Non-pigmented ciliary epithelial cell (primary cell): ENCODE measurements at regions not wholly inside any gene's neighbourhood (a gene's known extent, or its start where the extent isn't known, plus 50 kb on each side); places are given as distances from the start of the nearest gene placed in this dataset.

Source experiments
- DNase-seq: peaks from one replicate; pipeline ENCODE4 v3.0.0-alpha.2; 2010; ENCODE audit warnings: low read depth

DNA sequence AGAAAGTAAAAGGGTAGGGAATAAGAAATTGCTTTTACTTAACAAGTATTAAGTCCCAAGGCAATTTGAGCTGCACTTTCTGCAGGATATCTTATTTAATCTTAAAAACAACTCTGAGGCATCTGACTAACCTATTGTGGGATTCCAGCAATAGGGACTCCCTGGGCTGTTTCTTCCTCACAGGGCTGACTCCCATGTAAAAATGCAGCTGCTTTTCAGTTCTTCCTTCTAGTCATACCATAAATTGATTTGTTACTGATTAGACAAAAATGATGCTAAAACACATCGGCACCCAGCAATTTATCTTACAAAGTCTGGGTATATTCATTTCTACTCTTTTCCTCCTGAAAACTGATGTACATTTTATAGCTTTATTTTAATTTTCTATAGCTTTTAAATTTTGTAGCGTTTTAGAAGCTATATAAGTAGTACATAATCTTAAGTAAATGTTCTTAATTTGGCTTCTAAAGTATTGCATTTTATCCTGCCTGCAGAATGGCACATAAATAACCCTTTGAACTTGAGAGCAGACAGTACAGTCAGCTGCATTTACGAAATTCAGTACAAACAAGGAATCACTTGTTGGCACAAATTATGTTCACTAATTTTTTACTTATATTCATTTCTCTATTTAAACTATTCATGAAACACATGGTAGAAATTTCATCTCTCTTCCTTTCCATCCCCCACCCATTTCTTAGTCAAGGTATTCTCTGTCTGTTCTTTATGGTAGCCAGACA lies 102.4 kb upstream of the FRY start:
- DNase-seq: no peak

DNA sequence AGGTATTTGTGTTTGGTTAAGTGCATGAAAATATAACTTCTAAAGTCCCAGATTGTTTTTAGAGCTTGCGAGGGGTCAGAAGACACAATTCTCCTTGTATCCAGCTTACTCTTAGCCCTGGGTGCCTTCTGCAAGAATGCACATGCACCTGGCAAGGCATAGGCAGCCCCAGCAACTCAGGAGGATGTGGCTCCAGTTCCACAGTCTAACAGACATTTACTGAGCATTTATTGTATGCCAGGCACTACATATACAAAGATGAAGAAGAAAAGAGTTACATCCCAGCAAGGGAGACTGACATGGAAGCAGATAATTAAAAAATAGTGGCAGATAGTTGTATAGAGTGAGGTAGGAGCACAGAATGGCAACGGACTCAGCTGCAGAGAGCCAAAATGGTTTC lies 101.1 kb upstream of the FRY start:
- no peak for DNase-seq

DNA sequence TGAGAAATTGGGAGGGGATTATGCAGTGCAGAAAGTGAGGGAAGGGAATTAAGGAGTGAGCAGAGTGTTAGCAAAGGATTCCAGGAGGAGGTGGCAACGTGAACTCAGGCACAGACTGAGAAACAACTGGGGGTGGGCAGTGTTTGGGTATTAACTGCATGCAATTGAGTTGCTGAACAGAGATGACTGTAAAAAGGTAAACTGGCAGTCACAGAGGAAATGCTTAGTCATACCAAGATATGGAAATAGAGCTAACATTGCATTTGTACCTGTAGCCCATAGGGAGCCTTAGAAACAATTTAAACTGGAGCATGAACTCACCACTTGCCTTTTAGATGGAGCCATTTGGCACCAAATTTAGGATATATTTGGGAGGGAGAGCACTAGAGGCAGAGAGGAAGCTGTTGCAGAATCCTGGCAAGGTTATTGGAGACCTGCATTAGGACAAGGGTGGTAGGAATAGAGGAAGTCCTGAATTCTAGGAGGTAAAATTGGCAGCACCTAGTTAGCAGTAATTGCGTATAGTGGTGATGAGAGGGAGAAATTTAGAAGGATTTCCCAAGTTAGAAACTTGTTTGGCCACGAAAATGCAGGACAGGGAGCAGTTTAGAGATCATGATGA lies 100.6 kb upstream of the FRY start:
- no peak for DNase-seq

DNA sequence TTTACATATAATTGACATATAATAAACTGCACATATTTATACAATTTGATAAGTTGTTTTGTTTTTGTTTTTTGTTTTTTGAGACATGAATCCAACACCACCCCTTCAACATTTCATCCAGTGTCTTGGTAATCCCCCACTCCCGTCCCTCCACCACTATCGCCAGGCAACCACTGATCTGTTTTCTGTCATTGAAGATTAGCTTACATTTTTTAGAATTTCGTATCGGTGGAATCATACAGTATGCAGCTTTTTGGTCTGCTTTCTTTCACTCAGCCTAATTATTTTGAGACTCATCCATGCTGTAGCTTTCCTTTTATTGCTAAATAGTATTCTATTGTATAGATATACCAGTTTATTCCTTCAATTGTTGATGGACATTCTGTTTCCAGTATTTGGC lies 94.1 kb upstream of the FRY start:
- DNase-seq: no peak

DNA sequence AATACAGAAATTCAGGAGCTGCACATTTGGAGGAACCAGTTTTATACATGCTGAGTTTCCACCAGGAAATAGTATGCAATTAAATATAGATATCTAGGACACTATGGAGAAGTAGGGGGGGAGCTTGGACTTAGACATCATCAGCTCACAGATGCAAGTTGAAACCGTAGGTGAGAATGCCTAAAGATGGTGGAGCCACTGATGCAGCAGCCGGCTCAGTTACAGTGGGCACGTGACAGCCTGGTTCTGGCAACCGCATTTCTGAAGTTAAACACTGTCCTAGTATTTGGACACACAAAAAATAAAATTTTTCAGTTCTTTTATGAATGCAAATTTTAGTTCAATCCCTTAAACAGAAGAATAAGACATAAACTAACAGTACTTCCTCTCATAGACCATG lies 91.5 kb upstream of the FRY start:
- no peak for DNase-seq

DNA sequence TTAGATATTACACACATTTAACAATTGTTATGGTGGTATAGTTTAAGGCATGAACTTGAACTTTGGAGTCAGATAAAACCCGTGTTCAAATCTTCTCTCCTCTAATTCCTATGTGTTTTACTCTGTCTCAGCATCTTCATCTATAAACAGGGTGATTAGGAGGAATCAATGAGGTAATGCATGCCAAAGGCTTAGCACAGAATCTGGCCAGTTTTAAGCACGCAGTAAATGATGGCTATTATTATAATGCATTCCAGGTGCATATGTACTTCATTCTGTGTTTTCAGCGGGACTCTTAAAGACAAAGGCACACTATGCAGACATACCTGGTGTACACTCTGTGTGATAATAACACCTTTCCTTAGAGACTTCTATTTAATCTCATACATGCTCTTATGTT lies 88.0 kb upstream of the FRY start:
- DNase-seq: no peak

DNA sequence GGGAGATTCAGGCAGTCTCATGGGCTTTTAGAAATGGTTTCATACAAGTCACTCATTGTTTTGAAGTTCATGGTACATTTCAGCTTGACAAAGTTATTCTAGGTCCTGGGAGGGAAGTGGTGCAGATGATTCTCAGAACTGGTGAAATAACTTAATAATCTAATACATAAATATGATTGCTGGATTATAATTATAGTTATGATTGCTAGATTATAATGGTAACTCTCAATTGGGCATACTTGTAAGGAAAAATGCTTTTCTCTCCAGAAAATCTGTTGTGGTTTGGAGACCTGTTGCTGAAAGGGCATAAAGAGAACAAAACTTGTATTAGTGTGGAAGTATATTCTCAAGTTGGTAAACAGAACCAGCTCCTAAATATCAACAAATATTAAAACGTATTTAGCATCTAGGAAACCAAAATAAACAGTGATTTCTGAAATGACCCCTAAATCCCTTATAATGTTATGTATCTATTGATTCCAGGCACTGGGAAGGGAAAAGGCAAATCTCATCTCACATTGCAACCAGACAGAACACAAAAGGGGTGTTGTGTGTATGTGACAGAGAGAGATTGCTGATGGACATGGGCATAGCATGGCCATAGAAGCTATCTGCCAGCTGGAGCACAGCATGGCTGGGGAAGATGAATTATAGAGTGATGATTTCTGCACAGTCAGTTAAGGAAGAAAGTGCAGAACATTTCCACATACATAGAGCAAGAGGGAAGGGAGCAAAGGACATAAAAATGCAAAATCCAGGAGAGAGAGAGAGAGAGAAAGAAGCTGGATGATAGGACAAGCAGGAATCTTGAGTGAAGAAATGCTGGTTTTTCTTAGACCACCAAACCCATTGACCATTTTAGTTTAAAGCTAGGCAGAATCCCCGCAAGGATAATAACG lies 87.1 kb upstream of the FRY start:
- no peak for DNase-seq

DNA sequence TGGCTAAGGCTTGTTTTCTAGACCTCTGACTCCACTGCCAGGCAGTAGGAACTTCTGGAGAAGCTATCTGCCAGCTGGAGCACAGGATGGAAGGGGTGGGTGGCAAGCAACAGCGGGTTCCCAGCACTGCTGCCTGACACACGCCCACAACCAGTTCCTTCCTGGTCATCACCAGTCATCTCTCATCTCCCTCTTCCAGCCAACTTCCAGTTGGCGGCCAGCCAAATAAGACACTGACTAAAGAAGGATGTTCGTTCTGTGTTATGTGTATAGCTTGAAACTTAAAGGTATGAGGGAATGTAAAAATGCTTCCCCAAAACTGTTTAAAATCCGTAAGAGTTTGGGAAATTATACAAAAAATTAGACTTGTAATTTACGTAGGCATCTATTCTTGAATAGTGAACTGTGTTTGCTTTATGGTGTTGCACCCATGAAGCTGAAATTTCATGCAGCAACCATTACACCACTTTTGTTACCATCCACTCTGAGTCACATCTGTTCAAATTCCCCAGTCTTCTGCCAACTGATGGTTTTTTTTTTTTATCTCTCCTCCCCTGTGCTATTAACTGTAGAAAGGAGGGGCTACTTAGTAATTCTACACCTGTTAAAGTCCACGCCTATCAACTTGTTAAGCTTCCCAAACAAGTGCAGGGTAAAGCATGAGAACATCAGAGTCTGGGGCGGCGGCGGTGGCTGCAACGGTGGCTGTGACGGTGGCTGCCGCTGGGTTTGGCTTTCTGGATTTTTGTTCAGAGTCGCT lies 86.2 kb upstream of the FRY start:
- DNase-seq: no peak

DNA sequence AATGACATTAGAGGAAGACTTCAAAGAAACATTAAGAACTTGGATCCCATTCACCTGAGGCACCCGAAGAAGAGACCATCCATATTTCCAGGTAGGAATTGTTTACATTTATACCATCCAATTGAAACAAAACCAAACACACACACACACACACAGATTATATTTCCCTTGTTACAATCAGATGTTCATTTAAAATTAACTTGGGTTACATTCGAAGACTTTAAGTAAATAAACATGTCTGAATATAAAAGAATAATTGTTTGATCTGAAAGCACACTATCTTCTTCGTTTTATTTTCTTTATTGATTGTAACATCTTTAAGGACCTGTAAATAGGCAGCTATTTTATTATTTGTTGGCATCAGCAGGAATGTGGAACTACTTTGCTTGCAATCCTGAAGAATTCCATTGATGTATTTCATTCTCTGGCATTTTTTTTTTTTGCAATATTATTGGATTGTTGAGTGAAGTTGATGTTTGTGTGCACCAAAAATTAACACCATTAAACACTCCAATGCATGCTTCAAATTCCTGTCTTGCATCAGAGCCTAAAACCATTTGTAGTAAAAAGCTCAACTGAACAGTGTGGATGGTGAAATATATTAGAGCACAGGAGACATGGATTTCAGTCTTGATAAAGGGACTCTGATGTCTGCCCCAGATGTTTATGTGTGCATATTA lies 85.3 kb upstream of the FRY start:
- DNase-seq: no peak

DNA sequence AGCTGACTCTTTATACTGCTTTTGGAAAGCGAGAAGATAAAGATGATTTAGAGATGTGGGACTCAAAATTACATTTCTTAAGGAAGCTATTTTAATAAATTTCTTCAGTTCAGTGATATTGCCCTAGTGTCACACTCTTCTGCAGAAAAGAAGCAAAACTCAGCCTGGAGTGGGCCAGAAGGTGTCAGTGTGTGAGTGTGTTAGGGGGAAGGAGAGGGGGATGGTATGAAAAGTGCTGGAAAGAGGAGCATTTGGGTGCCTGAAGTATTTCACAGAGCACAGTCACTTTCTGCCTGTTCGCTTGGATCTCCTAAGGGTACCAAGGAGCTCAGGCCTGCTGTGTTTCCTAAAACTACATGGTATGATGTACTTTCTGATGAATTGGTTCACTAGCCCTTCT lies 84.5 kb upstream of the FRY start:
- no peak for DNase-seq

DNA sequence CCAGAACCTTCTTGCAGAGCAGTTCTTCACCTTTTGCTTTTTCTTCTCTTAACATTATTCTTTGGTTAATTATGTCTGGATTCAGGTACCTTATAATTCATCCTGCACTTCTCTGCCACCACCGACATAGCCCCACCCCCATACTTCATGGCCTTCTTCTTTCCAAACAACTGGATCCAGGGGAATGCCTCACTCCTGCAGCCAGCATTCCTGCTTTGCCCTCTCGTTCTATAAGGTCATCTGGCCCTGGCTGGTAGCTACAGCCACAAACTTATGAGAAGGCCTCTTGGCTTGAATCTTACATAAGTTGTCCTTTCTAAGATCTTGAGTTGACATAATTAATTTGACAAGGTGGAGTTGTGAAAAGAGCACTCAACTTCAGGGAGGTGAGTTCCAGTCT lies 84.1 kb upstream of the FRY start:
- DNase-seq: no peak

DNA sequence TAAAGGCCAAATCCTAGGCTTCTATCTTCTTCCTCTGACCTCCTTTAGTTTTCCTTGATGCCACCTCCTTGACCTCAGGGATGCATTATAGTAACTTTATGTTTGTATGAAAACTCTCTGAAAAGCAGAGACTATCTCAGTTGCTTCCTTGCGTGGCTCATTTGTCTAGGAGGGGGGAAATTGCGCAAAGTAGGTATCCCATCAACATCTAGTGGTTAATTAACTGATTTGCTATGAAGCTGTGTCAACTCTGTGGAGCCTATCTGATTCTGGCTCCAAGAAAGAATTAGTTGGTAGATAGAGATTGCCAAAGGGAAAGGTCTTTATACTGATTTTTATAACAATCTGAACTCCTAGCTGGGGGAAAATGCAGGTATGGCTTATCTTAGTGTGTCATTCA lies 82.1 kb upstream of the FRY start:
- no peak for DNase-seq

DNA sequence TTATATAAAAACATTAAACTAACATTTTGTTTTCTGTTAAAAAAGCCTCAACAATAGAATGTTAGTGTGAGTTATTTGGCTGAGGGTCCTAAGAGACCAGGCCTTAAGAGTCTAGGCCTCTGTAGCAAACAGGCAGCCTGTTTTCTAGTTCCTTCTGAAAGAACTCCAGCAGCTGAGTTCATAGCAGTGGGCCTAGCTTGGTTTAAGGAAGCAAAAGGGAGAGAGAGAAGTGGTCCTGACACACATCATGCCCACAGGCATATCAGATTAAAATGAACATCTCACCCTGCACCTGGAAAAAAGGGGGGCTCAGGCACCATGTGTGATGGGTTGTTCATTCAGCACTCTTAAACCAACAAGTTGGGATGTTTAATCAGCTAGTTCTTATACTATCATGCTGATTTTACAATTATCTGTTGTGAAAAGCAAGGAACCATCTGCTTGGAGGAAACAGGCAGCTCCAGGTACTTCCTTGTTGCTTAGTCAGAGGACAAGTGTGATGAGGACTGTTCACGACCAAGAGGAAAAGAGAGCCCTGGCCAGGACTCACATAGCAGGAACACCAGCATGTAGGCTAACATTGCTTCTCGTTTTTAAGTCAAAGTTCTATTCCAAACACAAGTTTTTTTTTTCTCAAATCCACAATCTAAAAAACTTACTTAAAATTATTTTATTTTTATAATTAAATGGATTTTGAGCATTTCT lies 81.3 kb upstream of the FRY start:
- DNase-seq: no peak

DNA sequence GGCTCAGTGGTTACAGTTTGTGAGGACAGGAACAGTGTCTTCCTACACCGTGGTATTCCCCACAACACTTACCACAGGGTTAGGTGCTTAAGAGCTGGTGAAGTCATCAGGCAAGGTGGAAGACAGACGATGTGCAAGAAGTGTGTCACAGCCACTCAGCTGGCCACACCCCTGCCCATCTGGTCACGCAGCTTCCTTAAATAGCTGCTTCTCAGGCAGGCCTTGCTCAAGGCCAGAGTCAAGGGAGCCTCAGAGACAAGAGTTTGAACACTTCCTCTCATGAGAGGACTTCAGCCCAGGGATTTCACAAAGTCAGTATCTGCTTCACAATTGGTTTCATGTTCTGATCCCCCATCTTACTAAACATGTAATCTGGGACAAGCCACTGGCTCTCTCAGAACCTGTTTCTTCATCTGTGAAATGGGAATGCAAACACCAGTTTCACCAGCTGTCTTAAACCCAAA lies 80.3 kb upstream of the FRY start:
- no peak for DNase-seq

DNA sequence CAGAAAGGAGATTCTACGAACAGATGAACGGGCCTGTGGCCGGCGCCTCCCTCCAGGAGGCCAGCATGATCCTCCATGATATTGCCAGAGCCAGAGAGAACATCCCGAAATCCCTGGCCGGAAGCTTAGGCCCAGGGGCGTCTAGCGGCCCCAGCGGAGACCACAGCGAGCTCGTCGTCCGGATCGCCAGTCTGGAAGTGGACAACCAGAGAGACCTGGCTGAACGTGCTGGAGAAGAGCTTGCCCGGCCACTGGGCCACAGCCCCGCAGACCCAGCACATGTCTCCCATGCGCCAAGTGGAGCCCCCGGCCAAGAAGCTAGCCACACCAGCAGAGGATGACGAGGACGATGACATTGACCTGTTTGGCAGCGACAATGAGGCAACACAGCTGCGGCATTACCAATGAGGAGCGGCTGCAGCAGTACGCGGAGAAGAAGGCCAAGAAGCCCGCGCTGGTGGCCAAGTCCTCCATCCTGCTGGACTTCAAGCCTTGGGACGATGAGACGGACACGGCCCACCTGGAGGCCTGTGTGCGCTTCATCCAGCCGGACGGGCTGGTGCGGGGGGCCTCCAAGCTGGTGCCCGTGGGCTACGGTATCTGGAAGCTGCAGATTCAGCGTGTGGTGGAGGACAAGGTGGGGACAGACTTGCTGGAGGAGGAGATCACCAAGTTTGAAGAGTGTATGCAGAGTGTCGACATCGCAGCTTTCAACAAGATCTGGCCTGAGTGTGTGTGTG lies 78.8 kb upstream of the FRY start:
- no peak for DNase-seq

DNA sequence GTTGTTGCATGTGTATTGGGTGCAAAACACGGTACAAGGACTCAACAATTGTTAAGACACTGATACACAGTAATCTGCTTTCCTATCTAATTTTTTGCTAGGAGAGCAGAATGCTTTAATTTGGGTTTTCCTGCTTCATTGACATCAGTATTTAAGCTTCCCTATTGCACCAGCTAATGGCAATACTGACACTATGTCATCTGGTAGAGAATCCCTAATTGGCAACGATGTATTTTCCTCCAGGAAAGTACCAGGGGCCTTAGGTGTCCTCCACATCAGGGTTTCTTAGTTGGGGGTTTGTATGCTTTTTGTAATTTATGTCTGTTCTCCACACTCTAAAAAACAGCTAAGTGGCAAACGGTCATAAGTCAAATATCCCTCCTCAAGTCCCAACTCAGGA lies 76.5 kb upstream of the FRY start:
- DNase-seq: no peak

DNA sequence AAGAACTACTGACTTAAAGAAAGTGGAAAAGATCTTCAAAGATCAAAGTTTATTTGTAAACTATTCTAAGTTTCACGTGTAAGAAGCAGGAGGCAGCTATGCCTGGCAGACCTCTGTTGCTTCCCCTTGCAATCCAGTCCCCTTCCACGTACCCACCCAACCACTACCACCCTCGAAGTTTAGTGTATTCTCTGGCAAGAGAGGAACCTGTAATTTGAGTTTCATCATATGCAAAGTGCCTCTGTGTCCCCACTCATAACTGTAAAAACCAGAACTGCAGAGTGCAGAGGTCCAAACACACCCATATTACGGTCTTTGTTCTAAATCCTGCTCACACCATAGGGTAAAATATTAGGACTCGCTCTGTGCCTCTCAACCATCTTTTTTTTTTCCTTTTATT lies 75.8 kb upstream of the FRY start:
- no peak for DNase-seq

DNA sequence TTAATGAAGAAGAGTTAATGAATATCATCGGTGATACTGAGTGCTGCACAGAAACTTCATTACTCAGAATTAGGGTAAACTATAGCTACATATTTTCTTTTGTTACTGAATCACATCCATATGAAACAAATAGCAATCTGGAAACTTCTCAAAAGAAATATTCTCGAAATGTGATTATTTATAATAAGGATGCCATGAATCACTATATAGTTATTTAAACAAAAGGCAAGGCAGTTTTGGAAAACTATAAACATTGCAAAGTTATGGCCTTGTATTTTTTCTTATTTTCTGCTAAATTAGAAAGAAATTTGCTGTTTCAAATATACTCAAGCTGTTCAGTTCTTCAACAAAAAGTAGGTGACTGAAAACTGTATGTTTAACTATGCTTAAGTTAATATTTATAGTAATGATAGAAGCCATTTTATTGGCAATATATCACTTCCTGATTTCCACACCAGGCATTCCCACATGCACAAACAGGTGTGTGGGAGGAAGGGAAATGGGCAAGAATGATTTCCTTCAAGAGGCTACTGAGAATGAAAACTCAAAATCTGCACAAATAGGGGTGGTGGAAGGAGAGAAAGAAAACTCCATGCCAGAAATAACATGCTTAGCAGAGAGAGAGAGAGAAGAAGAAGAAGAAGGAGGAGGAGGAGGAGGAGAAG lies 74.5 kb upstream of the FRY start:
- no peak for DNase-seq

DNA sequence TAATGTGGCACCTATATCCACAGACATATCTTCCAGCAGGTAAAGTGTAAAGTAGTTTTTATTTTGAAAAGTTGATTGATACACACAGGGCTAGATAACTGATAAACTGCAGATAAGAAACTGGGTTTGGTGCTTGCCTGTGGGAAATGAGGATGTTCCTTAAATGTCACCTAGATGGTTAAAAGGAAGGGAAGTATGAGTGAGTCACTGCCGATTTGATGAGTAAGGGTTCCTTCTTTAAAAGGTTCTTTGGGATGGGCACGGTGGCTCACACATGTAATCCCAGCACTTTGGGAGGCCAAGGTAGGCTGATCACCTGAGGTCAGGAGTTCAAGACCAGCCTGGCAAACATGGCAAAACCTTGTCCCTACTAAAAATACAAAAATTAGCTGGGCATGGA lies 73.8 kb upstream of the FRY start:
- no peak for DNase-seq
